NOMO-1 (cell line): ENCODE measurements at regions not wholly inside any gene's neighbourhood (a gene's known extent, or its start where the extent isn't known, plus 50 kb on each side); places are given as distances from the start of the nearest gene placed in this dataset.

Experiments
- DNase-seq, 2 experiments: peaks; one replicate each; lab custom pipeline; 2025; ENCODE audit not compliant: unreplicated experiment in 2 of 2; lab: John Stamatoyannopoulos, UW

DNA sequence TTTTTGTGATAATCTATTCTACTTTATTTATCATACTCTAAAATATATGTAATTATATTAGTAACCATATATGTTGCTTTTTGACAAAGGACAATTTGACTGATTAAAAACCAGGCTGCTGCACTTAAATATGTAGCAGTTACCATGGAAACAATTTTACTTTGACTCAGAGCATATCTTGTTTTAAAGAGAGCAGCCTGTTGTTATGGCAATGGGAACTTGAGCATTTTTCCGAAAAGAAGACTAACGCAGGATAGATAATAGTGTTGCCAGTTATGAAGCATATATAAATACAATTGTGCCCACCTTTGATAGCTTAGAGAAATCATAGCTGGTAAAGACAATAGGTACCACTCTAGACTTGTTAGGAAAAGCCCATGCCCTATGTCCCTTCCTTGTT, 283.0 kb downstream of the GASK1B start:
- DNase-seq: no peak

DNA sequence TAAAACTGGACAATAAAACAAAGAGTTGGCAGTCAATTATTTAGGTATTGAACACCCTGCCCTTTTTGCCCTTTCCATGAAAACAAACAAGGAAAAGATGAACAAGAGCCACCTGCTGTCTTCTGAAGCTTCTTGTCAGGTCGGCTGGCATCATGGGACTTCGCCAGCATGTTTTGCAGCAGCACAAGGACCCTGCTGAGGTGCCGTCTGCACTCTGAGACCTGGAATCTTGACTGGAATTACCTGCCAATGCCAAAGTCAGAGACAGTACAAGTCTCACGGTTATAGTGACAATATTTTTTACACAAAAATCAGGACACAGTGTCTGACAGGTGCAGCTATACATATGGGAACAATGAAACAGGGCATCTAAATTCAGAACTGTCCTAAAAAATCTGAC, 284.5 kb downstream of the GASK1B start:
- no peak for DNase-seq

DNA sequence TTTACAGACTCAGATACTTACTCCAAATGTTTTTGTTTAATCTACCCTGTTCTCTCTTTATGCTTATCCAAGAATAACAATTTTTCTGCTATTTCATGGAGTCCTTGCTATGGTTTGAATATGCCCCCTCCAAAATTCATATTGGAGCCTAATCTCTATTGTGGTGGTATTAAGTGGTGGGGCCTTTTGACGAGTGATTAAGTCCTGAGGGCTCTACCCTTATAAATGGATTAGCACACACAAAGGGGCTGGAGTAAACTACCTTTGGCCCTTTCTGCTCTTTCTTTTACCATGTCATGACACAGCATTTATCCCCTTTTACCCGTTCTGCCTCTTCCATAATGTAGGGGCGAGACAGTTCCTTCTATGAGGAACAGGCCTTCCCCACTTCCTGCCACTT, 285.5 kb downstream of the GASK1B start:
- DNase-seq: no peak

DNA sequence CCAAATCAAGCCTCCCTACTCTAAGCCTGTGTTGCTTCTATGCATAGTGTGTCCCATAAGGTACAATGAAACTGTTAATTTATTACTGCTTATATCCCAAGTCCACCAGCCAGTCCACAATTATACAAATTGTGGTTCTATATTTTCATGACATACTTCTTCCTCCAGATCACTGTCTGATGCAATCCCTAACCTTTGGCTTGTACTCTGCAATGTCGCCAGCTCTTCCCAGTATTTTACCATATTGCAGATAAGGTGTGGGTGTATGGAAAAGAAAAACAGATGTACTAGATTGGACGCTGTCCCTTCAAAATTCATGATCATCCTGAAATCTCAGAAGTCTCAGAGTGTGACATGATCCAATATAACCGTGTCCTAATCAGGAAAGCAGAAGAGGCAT, 286.2 kb downstream of the GASK1B start:
- no peak for DNase-seq

DNA sequence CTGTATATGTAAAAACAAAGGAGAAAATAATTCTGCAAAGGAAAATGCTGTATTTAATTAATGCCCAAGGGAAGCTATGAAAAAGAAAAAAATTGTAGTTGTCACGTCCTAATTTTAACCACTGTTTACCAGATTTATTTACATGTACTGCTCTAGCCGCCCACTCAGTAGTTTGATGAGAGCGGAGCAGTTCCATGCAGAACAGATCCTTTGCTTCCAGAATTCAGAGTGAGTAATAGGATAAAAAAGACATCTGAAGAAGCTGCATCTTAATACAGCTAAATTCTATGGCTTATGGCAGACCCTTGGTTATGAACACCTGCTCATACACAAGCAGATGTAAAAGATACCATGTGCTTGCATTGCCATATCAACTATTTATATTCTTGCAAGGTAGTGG, 287.0 kb downstream of the GASK1B start:
- DNase-seq: no peak

DNA sequence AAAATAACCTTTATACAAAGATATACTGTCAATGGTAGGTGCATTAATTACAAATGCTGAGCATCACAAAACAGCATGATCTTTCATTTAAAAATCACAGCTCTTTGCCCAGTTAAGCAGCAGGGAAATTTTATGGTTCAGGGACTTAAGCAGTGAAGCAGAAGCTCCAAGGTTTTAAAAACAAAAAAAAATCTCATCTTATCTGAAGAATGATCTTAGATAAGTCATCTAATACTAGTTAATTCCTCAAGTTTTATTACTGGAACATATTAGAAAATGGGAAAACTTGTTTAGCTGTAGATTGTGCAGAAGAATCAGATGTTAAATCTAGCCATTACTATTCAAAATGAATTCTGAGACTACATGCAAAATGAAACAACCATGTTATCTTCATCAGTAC, 289.9 kb downstream of the GASK1B start:
- DNase-seq: no peak

DNA sequence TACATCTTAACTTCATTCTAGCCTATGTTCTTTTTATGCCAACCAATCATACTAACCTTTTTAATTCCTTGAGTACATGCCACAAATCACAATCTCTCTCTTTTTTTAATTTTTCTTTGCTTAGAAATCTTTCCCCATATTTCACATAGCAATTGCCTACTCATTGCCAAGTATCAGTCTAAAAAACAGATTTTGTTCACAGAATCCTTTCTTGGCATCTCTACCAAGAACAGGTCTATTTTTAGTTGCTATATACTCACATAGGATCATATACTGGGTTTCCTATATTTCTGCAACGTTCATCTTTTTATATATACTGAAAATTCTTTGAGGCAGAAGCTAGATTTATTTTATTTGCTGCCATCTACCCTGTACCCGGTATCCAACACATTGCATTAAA, 292.1 kb downstream of the GASK1B start:
- DNase-seq: no peak

DNA sequence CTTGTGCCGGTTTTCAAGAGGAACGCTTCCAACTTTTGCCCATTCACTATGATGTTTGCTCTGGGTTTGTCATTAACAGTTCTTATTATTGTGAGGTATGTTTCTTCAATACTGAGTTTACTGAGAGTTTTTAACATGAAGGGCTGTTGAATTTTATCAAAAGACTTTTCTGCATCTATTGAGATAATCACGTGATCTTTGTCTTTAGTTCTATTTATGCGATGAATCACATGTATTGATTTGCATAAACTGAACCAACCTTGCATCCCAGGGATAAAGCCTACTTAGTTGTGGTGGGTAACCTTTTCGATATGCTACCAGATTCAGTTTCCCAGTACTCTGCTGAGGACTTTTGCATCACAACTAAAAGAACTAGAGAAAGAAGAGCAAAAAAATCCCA, 318.0 kb downstream of the GASK1B start:
- no peak for DNase-seq

DNA sequence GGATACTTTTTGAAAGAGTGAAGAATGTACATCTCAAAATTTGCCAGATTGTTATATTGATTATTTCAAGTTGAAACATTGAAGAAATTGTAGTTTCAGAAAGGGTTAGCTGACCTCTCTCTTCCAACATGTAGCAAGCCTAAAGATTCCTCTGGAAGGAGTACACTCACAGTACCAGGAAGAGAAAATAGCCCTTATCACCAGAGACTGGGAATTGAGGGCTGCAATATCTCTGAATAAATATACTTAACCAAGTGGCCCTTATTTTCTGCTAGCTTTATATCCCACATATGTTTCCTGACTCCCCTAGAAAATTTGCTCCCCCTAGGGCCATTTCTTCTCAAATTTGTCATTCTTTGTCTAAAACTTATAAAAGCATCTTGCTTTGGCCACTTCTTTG, 332.2 kb downstream of the GASK1B start:
- no peak for DNase-seq

DNA sequence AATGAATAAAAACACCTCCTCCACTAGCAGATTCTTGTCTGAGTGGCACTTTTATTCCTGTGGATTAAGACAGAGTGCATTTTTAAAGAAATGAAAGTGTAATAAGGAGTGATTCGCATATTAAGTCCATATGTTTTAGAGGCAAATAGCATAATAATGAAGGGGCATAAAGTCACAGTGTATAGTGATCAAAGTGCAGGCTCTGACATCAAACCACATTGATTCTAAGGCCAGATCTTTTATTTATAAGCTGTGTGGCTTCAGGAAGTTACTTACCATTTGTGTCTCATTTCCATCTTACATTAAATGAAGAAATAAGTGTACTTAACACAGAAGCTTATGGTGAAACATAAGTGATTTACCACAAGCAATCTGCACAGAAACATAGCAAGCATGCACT, 332.8 kb downstream of the GASK1B start:
- DNase-seq: no peak

DNA sequence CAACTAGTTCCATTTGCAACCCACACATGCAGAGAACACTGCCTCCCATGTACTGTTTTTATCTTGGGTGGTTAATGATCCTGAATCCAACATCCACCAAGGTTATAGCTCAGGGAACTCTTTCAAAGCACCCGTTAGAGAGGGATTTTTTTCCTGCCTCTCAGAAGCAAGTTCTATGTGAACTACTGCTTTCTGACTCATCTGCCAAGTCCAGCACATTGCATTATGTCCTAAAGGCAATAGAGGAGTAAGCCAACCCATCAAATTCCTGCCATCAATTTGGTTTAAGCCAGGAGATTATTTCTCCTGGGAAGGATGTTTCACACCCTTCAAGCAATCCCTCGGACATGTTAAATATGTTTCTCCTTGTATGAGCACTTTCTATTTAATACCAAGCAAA, 334.5 kb downstream of the GASK1B start:
- no peak for DNase-seq

DNA sequence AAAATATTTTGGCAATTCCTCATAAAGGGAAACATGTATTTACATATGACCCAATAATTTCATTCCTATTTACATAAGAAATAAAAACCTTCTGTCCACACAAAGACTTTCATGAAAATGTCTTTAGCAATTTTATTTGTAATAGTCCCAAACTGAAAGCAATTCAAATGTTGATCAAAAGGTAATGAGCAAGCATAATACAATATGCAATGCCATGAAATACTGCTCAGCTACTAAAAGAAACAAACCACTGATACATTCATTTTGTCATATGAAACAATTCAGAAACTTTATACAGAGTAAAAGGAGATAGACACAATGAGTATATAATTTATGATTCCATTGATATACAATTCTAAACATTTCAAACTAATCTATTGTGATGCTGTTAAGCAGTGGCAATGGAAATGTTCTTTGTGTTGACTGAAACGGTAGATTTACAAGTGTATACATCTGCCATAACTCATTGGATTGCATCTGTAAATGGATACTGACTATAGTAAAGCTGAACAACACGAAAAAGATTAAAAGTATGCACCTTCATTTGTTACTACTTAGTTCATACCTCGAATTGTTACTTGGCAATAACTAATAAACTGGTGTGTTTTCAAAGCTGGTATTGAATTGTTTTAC, 335.6 kb downstream of the GASK1B start:
- DNase-seq: no peak

DNA sequence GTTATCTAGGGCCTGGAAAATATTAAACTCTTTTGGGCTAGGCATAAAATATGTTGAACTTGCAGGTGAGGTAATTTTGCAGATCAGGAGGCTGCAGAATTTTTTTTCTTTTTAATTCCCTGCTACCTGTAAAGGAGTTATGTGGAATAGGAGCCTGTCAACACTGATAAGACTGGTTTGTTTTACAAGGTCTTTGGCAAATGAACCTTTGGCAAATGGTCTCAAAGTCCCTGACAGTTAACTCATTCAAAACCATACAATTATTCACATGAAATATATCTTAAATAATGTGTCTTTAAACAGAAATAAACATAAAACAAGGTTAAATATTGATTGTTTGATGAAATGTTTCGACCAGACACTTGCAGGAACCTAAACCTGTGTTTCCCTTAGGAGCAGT, 340.2 kb downstream of the GASK1B start:
- DNase-seq: no peak

DNA sequence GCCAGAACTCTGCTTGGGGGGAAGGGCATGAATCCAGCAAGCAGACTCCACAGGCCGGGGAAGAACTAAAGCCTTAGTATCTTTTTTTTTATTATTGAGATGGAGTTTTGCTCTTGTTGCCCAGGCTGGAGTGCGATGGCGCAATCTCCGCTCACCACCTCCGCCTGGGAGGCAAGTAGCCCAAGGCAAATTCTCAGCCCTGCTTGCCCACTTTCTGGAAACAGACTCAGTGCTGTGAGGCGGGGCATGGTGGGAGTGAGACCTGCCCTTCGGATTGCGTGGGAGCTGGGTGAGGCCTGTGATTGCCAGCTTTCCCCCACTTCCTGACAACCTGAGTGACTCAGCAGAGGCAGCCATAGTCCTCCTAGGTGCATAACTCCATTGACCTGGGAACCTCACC, 348.8 kb downstream of the GASK1B start:
- DNase-seq: no peak

DNA sequence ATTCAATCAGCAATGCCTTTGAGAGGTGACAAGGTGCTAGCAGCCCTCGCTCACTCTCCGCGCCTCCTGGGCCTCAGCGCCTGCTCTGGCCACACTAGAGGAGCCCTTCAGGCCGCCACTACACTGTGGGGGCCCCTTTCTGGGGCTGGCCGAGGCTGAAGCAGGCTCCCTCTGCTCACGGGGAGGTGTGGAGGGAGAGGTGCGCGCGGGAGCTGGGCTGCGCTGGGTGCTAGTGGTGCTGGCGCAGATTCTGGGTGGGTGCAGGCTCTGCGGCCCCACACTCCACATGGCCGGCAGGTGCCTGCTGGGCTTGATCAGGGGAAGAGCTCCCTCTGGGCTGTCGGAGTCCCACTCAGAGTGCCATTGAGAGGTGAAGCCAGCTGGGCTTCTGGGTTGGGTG, 351.0 kb downstream of the GASK1B start:
- no peak for DNase-seq

DNA sequence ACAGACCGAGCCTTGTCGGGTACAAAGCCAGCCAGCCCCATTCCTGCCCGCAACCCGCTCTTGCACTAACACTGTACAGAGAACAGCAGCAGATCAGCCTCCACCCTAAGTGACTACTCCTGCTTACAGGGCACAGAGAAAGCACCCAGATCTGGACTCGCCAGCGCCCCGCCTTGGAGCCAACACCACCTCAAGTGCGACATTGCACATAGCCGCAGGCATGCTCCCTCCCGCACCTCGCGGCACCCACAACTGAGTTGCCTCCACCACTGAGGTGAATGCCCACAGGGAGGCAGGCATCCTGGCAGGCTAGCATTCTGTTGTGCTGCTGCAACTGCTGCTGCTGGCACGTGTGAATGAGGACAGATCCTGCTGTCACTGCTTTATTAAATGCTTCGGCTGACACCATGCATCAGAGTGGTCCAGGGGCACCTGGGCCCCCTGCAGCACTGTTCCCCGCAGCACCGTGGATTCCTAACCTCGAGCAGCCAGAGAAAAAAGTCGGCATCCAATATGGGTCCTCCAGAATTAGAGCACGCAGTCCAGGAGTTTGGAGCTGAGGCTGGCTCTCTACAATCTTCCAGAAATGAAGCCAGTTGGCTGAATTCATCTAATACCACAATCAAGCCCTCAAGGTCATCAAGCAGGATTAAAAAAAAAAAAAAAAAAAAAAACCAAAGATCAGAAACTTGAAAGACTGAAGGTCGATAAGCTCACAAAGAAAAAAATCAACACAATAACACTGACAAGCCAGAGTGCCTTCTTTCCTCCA, 352.9 kb downstream of the GASK1B start:
- DNase-seq: no peak

DNA sequence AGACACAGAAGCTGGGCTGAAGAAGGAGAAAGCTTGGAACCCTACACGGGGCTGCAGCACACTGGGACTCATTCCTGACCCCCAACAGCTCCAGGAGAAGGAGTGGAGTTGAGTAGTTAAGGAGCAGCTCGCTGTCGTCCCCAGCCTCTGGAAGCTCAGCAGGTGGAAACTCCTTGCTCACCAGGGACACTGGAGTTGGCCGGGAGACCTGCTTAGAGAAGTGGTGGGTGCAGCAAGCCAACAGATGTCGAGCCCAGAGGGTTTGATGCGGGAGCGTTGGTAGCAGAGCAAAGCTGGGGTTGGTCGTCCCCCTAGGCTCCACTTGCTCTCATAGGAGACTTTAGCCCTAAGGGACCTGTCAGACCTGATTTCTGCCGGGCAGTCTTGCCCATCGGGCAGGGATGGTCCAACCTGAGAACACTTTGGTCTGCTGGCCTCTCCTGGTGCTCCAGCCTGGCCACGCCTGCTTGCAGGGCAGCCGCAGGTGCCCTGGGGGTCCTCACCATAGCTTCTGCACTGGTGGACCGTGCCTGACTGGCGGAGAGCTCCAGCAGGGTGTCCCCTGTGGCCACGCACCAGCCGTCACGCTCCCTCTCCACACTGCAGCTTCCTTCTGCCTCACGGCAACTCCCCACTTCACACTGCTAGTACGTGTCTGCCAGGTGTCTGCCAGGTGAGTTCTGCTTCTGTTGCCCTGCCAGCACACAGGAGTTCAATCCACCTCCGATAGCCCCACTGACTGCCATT, 353.7 kb downstream of the GASK1B start:
- DNase-seq: no peak

DNA sequence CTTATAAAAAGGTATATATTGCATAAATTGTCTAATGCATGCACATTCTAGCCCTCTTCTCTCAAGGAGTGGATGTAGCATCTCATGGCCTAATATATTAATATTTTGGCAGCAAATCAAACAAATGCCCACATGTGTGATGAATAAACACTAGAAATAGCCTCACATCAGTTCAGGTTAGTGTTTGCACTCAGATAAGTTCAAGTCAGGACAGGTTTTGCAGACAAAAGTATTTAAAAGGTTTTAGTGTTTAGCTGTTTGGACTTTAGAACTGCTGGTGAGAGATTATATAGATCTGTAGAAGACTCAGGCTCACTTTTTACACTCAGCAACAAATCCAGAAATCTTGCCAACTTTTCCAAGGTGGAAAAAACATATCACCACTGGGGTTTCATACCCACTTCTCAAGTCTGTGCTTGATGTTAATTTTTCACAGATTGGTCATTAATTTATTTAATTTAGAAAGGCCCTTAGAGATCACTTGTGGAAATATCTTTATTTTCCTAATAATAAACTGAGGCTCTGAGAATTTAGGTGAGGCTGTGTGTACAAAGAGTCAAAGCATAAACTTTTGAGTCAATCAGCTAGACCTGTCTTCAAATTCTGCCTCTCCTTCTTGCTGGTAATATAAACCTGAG, 362.6 kb downstream of the GASK1B start:
- DNase-seq: no peak

DNA sequence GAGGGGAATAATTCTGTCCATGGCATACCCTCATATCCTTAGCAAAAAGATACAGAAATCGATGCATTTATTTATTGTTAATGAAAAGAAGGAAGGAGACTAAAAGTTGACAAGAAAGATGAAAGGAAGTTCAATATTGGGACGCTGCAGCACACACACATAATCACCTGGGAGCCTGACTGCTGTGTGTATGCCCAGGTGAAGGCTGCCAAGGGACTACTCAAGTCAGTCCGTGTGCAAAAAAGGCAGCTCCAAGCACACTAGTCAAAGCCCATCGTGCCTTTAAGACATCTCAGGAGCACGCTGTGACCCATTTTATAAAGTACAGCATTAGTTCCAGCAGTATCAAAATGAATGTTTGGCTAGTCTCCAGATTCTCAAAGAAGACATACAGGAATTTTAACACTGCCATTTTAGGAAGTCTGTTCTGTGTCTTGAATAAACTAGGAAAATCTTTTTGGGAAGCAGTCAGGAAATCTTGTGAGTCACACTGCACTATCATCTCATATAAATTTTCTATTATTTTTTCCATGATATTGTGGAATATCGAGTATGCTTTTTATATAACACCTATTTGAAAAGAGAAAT, 363.9 kb downstream of the GASK1B start:
- DNase-seq: no peak

DNA sequence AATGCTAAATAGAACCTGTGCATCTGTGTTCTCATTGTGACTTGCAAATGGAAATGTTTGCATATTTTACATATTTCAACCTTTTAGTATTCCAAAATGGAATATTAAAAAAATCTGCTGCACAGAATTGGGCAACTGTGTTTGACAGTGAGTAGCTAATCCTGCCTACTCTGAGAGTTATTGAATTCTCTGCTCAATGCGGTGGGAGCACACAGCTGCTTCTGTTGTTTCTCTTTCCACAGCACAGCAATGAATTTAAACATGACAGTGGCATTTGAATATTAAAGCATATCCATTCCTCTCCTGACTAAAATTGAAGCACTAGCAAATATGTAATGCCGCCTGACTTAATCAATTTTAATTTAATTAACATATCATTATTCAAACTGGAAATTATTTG, 366.6 kb downstream of the GASK1B start:
- DNase-seq: no peak

DNA sequence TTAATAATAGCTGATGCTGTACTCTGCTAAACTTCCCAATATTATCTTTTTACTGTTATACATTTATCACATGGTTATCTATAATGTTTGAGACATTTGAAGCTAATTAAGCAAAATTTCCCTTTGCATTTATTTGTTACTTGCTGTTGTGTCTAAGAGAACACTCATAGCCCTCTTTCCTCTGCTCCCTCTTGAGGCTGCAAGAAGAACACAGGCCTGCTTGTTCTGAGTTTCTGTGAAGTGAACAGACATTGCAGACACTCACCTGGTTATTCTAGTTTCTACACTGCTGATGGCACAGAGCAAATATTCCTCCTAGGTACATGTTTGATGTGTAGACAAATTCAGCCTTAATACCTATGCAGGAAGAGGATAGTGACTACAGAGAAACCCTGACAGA, 367.8 kb downstream of the GASK1B start:
- no peak for DNase-seq
